ENCODE measurements at regions not wholly inside any gene's neighbourhood (a gene's known extent, or its start where the extent isn't known, plus 50 kb on each side); places are given as distances from the start of the nearest gene placed in this dataset.

DNA sequence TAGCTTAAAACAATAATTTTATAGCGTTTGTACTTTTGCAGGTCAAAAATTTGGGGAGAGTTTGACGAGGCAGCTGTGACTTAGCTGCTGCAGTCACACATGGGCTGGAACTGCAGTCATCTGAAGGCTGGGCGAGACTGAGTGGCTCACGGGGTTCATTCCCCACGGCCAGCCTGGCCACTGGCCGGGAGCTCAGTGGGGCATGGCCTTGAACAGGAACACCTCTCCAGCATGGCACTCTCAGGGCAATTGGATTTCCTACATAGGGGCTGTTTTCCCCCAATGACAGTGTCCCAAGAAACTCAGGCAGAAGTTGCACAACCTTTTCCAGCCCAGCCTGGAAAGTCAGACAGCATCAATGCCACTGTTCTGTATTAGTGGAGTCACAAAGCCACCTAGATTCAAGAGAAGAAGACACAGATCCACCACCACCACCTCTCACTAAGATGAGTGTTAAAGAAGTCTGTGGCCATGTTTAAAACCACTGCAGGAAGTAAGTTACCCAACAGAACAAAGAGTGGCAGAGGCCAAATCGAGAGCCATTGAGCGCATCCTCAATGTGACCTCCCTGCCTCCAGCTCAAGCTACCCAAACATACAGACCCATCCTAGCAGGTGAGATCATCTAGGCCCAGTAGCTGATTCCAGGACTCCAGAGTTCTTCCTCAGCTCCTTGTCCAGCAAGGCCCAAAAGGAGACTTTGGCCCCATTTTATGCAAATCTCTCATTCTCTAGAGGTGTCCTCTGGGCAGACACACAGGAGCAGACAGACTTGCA is 618.7 kb upstream of the CADM1 start:
- no peaks in the 10 kb centered on the region for H3K9me3 Mint-ChIP-seq
- H3K27me3 Mint-ChIP-seq, result peaks cover 3% of the 10 kb centered on the region
- no peaks in the 10 kb centered on the region for H3K36me3 Mint-ChIP-seq
- no peak overlapping the region for H3K4me3 Mint-ChIP-seq
- H3K27ac Mint-ChIP-seq, result no peak overlapping the region
- H3K4me1 Mint-ChIP-seq, result no peaks in the 10 kb centered on the region

DNA sequence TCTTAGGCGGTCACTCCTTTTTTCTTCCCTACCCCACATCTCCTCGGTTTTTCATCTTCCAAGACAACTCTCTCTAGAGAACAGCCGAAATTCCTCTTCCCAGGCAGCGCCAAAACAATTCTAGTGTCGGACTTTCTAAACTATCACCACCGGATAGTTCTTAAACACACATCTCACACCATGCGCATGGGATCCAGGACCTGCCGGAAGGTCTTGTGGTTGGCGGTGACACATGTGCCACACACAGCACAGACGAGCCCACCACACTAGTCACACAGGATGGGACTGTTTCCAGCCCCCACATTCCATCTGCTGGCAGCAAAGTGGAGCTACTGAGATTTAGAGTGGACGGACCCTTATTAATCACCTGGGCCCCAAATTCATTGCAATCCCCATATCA is 614.9 kb upstream of the CADM1 start:
- Mint-ChIP-seq H3K4me1 (no peaks in the 10 kb centered on the region), H3K27ac (no peak overlapping the region)

DNA sequence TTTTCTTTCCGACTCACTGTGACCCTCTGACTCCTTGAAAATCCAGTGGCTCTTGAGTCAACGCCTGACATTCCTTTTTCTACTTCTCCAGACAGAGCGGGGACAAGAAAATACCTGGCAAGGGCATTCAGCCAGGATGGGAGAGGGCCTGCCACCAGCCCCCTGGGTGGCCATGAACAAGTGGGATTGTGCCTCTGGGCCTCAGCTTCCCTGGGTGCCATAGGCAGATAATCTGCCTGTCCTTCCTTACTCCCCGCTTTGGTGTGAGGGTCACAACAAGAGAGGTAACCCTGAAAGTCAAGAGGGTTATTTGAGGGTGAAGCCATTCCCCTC is 613.9 kb upstream of the CADM1 start:
- no peaks in the 10 kb centered on the region for H3K4me1 Mint-ChIP-seq
- no peaks in the 10 kb centered on the region for H3K27me3 Mint-ChIP-seq
- H3K36me3 Mint-ChIP-seq, result no peaks in the 10 kb centered on the region
- no peaks in the 10 kb centered on the region for H3K9me3 Mint-ChIP-seq
- no peak overlapping the region for H3K4me3 Mint-ChIP-seq
- no peak overlapping the region for H3K27ac Mint-ChIP-seq

More for the DNA sequence above, 614.9 kb upstream of the CADM1 start:
- Mint-ChIP-seq H3K4me3 (no peak overlapping the region), H3K9me3 (no peaks in the 10 kb centered on the region), H3K36me3 (no peaks in the 10 kb centered on the region), H3K27me3 (no peaks in the 10 kb centered on the region)

- H3K27ac Mint-ChIP-seq, result no peak overlapping the region
- H3K4me1 Mint-ChIP-seq, result no peaks in the 10 kb centered on the region
- H3K4me3 Mint-ChIP-seq, result no peak overlapping the region
- no peaks in the 10 kb centered on the region for H3K27me3 Mint-ChIP-seq
- no peaks in the 10 kb centered on the region for H3K9me3 Mint-ChIP-seq
- no peaks in the 10 kb centered on the region for H3K36me3 Mint-ChIP-seq
Observed at GRCh38 chr11:116117331-116118137, 613.3 kb upstream of the CADM1 start.

- no peaks in the 10 kb centered on the region for H3K9me3 Mint-ChIP-seq
- no peaks in the 10 kb centered on the region for H3K4me1 Mint-ChIP-seq
- no peak overlapping the region for H3K4me3 Mint-ChIP-seq
- H3K36me3 Mint-ChIP-seq, result no peaks in the 10 kb centered on the region
- H3K27me3 Mint-ChIP-seq, result no peaks in the 10 kb centered on the region
- H3K27ac Mint-ChIP-seq, result no peak overlapping the region
Observed at GRCh38 chr11:116115801-116116200, 611.6 kb upstream of the CADM1 start.

DNA sequence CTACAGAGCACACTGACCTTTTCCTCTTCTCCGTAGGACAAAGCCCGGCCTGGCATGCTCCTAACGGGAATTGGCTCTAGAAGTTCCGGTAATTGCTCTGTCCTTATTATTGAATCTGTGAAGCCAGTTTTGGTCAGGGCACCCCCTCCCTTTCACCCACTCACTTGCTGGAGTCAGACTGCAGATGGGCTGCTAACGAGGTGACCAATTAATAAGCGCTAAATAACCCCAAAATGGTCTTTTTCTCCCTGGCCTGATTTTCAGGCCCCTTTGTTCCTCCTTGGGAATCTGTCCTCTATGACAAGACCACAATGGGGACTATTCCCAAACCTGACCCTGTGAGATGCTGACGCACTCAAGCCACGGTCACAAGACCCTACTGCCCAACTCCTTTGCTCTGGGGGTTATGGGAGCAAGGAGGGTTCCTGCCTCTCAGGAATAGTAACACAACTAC is 610.0 kb upstream of the CADM1 start:
- H3K4me3 Mint-ChIP-seq, result no peak overlapping the region
- H3K27ac Mint-ChIP-seq, result no peak overlapping the region
- H3K9me3 Mint-ChIP-seq, result no peaks in the 10 kb centered on the region
- no peaks in the 10 kb centered on the region for H3K36me3 Mint-ChIP-seq
- H3K27me3 Mint-ChIP-seq, result no peaks in the 10 kb centered on the region
- no peaks in the 10 kb centered on the region for H3K4me1 Mint-ChIP-seq

GRCh38 chr11:116112087-116112935 is 608.1 kb upstream of the CADM1 start:
- Mint-ChIP-seq H3K27ac (no peak overlapping the region), H3K36me3 (no peaks in the 10 kb centered on the region), H3K9me3 (no peaks in the 10 kb centered on the region), H3K4me3 (no peak overlapping the region), H3K4me1 (no peaks in the 10 kb centered on the region), H3K27me3 (no peaks in the 10 kb centered on the region)

GRCh38 chr11:116111546-116111945 is 607.3 kb upstream of the CADM1 start:
- no peaks in the 10 kb centered on the region for H3K27me3 Mint-ChIP-seq
- H3K4me3 Mint-ChIP-seq, result no peak overlapping the region
- H3K4me1 Mint-ChIP-seq, result no peaks in the 10 kb centered on the region
- H3K9me3 Mint-ChIP-seq, result no peaks in the 10 kb centered on the region
- no peak overlapping the region for H3K27ac Mint-ChIP-seq
- H3K36me3 Mint-ChIP-seq, result no peaks in the 10 kb centered on the region

DNA sequence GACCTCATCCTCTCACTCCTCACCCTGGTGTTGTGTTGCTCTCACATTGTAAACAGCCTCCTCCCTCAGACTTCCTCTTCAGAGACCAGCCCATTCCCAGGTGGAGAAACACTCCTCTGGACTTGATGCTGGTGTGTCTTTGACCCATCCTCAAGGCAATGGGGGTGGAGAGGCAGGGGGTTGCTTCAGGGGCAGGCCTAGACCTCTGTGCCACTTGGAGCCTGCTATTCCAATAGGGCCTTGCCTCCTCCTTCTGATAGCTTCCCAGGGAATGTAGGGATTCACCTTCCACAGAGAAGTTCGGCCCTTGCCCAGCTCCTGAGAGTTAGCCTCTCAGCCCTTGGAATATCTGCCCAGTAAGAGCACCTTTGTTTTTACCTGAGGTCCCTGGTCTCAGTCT is 606.6 kb upstream of the CADM1 start:
- H3K27ac Mint-ChIP-seq, result no peak overlapping the region
- H3K4me1 Mint-ChIP-seq, result no peaks in the 10 kb centered on the region
- no peaks in the 10 kb centered on the region for H3K36me3 Mint-ChIP-seq
- H3K27me3 Mint-ChIP-seq, result no peaks in the 10 kb centered on the region
- no peak overlapping the region for H3K4me3 Mint-ChIP-seq
- no peaks in the 10 kb centered on the region for H3K9me3 Mint-ChIP-seq

DNA sequence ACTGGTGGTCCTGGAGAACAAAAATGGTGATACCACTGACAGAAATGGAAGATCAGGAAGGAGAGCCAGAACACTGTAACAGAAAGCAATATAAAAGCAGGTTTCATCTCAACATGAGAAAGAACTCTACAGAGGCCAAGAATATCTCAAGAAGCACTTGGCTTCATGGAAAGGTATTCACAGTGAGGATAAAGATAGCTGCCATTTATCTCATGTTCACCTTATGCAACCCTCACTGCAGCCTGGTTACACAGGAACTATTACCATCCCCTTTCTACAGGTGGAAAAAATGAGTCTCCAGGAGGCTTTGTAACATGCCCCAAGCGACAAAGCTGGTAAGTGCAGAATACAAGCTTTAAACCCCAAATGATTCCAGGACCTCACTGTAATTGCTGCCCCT is 606.1 kb upstream of the CADM1 start:
- Mint-ChIP-seq H3K4me1 (no peaks in the 10 kb centered on the region), H3K27me3 (no peaks in the 10 kb centered on the region), H3K27ac (no peak overlapping the region), H3K9me3 (no peaks in the 10 kb centered on the region), H3K4me3 (no peak overlapping the region), H3K36me3 (no peaks in the 10 kb centered on the region)

GRCh38 chr11:116109228-116109627 is 605.0 kb upstream of the CADM1 start:
- Mint-ChIP-seq H3K4me1 (no peaks in the 10 kb centered on the region), H3K27me3 (no peaks in the 10 kb centered on the region), H3K9me3 (no peaks in the 10 kb centered on the region), H3K4me3 (no peak overlapping the region), H3K27ac (no peak overlapping the region), H3K36me3 (no peaks in the 10 kb centered on the region)

- H3K27ac Mint-ChIP-seq, result no peak overlapping the region
- H3K36me3 Mint-ChIP-seq, result no peaks in the 10 kb centered on the region
- H3K4me3 Mint-ChIP-seq, result no peak overlapping the region
- H3K9me3 Mint-ChIP-seq, result no peaks in the 10 kb centered on the region
- no peaks in the 10 kb centered on the region for H3K27me3 Mint-ChIP-seq
- H3K4me1 Mint-ChIP-seq, result no peaks in the 10 kb centered on the region
Observed at GRCh38 chr11:116108161-116108560, 603.9 kb upstream of the CADM1 start.

- Mint-ChIP-seq H3K4me1 (no peaks in the 10 kb centered on the region), H3K36me3 (no peaks in the 10 kb centered on the region), H3K27me3 (no peaks in the 10 kb centered on the region)
Observed at GRCh38 chr11:116107229-116107628, 603.0 kb upstream of the CADM1 start.

DNA sequence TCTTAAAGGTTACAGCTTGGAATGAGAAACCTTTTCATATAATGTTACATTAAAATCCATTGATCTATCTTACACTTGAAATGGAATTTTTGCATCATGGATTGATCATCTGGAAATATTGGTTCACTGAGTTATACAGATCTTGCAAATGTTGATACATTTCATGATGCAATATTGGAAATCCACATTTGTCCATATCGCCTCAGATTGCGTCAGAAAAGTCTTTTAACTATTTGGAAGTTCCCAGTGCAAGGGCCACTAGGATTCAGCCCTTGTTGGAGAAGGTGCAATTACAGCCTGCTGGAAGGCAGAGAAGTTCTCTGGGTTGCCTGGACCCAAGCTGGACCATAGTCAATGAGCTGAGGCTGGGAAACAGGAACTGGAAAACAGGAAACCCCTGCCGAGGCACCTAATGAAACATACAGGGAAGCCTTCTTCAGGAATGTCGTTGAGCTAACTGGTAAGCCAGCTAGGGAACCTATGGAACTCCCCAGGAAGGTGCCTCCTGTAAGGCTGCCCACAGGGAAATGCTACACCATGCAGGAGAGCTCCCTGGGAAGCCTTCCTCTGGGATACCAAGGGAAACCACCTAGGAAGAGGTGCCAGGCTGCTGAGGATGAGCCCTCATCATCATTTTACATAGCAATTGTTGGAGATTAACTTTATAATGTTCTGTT is 600.4 kb upstream of the CADM1 start:
- H3K27me3 Mint-ChIP-seq, result no peaks in the 10 kb centered on the region
- no peak overlapping the region for H3K27ac Mint-ChIP-seq
- H3K9me3 Mint-ChIP-seq, result no peaks in the 10 kb centered on the region
- H3K36me3 Mint-ChIP-seq, result no peaks in the 10 kb centered on the region
- no peaks in the 10 kb centered on the region for H3K4me1 Mint-ChIP-seq
- H3K4me3 Mint-ChIP-seq, result no peak overlapping the region

More at GRCh38 chr11:116107229-116107628, 603.0 kb upstream of the CADM1 start:
- H3K4me3 Mint-ChIP-seq, result no peak overlapping the region
- H3K27ac Mint-ChIP-seq, result no peak overlapping the region
- no peaks in the 10 kb centered on the region for H3K9me3 Mint-ChIP-seq

GRCh38 chr11:116101902-116102301 is 597.7 kb upstream of the CADM1 start:
- H3K27ac Mint-ChIP-seq, result no peak overlapping the region
- peaks cover 2% of the 10 kb centered on the region for H3K27me3 Mint-ChIP-seq
- H3K4me1 Mint-ChIP-seq, result no peaks in the 10 kb centered on the region
- no peaks in the 10 kb centered on the region for H3K9me3 Mint-ChIP-seq
- H3K36me3 Mint-ChIP-seq, result no peaks in the 10 kb centered on the region
- H3K4me3 Mint-ChIP-seq, result no peak overlapping the region

Data from activated naive CD4-positive, alpha-beta T cell treated with anti-CD3 and anti-CD28 coated beads, Interleukin-2, amount 50 U/mL, for 24 hours (primary cell).